Renal cortex interstitium (tissue), 11 donors: ENCODE measurements at regions not wholly inside any gene's neighbourhood (a gene's known extent, or its start where the extent isn't known, plus 50 kb on each side); places are given as distances from the start of the nearest gene placed in this dataset.
"Not testable (repeated sequence)": the region's sequence is repeated elsewhere in the genome, so short reads cannot be mapped to it uniquely, and the experiment has no call there.

Experiments used
- DNase-seq, 11 donors: peaks; one replicate each; pipeline ENCODE4 v3.0.0-alpha.2; 2013; ENCODE audit warnings: low read depth in 9 of 11, low spot score in 4 of 11; ENCODE audit errors: extremely low read depth in 1 of 11

DNA sequence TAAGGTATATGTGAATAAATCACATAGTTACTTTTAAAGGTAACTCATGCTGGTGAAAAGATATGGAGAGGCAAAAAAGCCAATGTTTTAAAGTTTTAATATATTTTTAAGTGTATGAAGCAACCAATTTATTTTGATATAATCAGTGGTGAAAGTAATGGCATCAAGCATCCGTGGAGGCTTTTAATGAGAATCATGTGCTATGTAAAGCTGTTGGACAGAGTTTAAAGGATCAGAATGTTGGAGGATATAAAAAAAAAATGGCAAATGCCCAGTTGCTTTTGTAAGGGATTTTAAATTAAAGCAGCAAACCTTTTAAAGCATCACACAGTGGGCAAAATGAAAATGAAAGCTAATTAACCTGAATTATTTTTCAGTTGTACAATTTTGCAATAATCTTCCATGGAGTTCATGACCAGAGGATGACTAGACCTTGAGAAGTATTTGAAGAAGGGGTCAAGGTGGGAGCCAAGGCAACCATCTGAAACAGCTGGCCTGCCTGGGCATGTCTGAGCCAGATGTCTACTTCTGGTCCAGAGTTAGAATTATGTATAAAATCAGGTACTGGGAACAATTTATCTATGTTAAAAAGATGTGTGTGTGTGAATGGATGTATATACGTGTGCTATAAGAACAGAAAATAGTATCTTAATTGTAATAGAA is 1007.9 kb downstream of the LTN1 start:
- not testable (repeated sequence) for DNase-seq

DNA sequence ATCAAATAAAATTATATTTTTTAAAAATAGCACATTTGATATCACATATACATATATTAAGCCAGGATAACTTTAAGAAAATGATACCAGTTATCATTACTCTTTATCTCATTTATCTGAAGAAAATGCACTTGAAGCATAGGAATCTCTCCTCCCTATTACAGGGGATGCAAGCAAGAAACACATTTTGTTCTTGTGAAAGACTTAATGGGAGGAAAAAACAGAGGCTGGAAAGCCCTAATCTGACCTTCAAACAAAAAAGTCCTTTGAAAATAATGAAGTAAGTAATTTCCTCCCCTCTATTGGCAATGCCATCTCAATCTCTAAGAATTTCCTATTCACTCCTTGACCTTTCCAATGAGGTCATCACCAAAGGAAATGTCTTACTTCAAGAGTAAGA is 1012.6 kb upstream of the ADAMTS5 start:
- DNase-seq = not testable (repeated sequence)

DNA sequence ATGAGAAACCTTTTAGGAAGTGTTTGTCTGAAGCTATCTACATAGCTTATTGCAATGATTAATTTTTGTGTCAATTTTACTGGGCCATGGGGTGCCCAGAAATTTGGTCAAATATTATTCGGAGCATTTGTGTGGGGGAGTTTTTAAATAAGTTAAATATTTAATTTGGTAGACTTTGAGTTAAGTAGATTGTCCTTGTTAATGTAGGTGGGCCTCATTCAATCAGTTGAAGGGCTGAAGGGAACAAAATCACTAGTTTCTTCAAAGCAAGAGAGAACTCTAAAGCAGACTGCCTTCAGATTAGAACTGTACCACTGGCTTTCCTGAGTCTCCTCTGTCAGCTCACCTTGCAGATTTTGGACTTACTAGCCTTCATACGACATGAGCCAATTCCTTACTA is 1008.6 kb upstream of the ADAMTS5 start:
- DNase-seq = no peak

DNA sequence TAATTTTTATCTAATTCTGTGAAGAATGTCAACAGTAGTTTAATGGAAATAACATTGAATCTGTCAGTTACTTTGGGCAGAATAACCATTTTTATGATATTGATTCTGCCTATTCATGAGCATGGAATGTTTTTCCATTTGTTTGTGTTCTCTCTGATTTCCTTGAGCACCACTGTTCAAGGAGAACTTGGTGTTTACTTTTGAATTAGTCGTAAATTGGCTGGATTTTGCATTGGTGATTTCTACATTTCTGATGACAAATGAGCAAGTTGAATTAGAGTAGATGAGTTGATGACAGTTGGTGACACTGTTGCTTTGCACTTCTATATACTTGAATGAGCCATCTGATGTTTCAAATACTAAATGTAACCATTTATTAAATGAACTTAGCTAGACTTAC is 1007.3 kb upstream of the ADAMTS5 start:
- DNase-seq = not testable (repeated sequence)

DNA sequence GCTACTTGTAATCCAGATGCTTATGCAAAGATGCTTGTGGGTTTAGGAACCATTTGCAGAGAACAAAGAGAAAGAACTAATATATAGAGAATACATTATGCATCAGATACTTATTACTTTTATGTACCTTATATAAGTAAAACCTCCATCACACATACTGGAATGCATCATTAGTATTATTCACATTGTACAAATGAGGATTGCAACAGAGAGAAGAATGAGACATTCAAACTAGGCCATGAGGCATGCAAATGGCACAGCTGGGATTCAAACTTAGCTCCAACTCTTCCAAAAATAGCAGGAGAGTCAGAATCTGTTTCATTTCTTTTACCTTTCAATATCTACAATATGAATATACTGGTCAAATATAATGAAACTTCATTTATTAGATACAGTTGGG is 1001.4 kb upstream of the ADAMTS5 start:
- not testable (repeated sequence) for DNase-seq

DNA sequence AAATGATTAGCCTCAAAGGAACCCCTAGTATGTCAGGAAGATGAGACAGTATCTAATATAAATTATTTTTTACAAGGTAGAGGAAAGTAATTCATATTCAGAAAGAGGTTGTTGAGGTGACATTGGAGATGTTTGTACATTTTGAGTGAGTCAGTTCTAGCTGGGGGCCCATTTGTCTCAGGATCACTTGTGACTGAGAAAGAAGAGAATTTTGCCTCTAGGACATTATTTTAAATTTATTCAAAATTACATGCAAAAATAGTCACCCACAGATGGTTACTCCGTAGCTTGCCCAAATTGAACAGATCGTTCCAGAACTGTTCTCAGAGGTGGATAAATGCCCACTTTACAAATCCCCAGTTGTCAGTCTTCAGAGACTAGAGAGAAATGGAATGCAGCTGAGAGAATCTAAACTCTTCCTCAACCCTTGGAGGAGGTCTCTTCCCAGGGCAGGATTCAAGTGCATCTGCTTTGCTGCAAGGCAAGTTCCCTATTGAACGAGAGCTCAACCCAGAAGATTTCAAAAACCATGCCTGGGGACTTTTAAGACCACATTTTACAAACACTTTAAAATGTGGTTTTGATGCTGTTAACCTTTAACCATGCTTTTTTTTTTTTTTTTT is 987.8 kb upstream of the ADAMTS5 start:
- peak in 1 of 11 donors; percentile 1 for DNase-seq

DNA sequence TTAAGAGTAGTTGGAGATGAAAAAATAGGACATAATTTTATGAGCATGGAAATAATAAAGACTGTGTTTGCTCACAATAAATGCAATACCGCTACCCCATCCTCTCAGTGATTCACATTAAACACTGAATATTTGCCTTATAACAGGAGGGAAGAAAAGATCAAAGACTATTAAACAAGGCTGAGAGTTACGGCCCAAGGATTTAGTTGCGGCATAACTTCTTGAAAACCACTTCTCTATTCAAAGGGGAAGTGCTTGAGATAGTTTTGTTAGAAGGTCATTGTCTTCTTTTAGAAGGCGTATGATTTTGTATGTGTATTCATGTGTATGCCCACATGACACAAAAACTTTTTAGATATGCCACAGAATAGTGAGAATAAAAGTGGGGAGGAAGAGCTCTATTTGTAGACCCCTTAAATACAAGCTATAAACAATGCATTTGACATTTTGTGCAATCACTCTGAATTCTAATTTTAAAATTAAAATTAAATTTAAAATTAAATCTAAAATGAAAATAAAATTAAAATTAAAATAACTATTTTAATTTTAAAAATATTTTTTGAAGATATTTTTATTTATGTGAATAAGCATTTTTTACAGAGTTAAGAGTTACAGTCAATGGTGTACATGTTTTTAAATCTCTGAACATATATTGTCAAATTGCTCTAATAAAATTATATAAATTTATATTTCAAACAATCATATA is 986.6 kb upstream of the ADAMTS5 start:
- no peak for DNase-seq

DNA sequence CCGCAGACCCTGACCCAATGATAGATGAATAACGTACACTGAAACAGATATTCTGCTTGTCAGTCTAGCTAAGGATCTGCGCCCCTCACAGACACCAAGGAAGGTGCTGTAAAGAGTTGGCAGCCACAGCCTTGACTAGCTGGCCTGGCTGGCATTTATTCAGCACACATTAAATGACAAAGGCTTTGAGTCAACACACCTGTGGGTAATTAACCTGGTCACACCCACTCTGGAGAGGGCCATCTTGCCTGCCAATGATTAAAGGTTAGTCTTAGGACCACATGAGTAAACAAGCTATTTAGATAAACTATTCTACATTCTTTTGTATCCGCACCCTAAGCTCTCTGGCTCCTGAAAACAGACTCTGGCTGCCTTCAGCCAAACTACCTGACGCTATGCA is 982.2 kb upstream of the ADAMTS5 start:
- DNase-seq = not testable (repeated sequence)

DNA sequence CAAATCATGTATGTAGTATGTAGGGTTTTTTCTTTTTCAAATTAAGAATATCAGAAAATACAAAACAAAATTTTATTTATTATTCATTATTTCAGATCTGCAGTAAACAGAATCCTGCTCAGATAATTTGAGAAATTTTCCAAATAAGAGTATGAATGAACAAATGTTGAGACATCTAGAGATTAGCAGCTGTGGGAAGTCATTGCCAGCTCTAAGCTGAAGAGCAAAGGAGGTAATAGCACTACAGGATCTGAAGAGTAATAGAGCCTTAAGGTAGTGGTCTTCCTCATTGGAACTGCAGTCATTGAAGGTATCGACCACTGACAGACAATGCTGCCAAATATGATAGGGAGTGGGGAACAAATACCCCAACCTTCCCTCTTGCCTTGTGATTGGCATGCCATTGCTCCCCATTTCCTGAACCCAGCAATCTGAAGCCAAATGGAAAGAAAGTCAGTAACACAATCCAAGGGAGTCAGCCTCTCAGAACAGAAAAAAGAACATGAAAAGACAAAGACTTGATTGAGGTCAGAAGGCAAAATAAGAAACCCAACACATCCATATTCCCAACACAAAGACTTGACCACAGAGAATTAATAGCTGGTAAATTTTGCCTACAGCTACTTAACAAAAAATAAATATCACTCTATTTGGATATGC is 963.4 kb upstream of the ADAMTS5 start:
- DNase-seq = not testable (repeated sequence)

DNA sequence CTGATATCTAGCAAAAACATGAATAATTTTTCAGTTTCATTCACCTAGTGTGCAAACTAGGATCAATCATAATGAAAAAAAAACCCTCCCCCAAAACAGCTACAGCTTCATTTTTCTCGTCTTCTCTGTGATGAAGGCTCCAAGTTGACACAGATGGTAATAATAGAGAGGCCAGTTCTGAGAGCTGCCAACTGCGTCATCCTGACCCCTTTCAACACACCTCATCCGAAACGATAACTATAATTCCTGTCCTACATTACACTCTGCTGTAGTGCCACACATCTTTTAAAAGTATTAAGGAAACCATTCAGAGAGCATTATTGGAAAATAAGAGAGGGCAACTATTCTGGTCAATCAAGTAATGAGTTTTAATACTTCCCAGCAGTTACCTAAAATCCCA is 962.3 kb upstream of the ADAMTS5 start:
- DNase-seq = not testable (repeated sequence)

DNA sequence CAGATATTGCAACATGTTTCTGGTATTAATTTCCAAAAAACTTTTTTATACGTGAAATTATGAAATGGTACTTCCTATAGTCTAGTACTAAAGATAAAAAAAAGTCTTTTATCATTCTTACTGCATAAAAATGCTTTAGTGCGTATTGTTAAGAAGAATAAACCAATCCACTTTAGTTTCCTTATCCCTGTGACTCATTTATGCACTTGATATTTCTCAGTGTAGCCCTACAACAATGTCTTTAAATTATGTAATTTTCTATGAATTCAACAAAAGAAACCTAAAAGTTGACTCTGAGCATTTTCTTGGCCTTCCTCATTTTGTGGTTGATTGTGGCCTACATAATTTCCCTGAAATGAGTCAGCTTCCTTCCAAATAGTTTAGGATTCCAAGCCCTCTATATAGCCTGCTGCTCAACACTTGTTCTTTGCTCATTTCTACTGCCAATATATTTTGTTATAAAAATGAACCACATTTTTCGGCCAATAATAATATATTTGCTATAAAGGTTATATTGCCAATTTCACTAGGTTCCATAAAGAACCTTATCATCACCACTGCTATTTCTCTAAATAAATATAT is 961.7 kb upstream of the ADAMTS5 start:
- DNase-seq = not testable (repeated sequence)

DNA sequence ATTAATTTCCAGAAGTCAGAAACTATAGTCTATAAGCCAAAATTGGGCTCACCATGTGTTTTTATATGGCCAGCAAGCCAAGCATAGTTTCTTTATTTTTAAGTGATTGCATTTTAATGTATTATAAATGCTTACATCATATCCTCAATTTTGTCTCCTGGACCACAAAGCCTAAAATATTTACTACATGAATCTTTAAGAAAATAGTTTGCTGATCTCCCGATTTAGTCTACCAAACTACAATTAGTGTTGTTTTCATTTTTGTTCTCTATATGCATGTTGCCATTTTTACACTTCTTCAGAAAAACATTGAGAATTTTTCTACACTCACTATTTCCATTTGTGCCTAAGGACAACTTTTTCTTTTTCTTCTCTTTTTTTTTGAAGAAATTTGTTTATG is 954.5 kb upstream of the ADAMTS5 start:
- not testable (repeated sequence) for DNase-seq

DNA sequence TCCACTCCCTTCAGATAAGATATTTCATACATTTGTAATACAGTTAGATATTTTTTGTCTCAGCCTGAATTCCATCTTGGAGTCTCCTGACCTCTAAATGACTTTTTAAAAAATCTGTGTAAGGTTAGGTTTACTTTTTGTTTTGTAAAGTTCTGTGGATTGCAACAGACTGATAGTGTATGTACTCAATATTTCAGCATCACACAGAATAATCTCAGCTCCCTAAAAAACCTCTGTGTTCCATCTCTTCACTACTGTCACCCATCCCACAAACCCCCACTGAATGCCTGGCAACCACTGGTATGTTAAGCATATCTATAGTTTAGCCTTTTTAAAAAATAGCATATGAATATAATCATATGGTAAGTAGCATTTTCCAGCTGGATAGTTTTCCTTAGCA is 951.1 kb upstream of the ADAMTS5 start:
- not testable (repeated sequence) for DNase-seq

DNA sequence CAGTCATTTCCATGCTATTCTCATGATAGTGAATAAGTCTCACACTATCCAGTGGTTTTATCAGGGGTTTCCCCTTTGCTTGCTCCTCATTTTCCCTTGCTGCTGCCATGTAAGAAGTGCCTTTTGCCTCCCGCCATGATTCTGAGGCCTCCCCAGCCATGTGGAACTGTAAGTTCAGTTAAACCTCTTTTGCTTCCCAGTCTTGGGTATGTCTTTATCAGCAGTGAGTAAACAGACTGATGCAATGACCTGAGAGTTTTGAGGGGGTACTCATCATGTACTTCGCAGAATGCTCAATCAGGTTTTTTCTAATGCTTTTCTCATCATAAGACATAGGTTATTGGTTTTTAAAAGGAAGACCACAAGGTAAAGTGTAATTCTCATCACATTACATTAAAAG is 949.4 kb upstream of the ADAMTS5 start:
- not testable (repeated sequence) for DNase-seq

DNA sequence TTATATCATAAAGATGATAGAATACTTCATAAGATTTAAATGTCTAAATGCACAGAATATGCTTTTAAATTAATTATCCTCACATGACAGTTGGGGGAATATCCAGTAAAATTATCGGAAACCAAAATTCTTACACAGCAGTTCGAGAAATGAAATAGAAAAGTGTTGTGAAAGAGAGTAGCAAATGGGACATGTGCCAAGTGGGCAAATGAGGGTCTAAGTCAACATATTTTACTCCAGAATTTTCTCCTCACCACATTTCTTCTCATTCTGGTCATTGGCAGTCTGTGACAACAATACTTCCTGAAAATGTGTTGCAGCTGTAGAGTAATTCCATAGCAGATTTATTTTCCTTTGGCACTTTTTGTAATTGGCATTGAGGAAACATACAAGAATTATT is 945.2 kb upstream of the ADAMTS5 start:
- DNase-seq = not testable (repeated sequence)

DNA sequence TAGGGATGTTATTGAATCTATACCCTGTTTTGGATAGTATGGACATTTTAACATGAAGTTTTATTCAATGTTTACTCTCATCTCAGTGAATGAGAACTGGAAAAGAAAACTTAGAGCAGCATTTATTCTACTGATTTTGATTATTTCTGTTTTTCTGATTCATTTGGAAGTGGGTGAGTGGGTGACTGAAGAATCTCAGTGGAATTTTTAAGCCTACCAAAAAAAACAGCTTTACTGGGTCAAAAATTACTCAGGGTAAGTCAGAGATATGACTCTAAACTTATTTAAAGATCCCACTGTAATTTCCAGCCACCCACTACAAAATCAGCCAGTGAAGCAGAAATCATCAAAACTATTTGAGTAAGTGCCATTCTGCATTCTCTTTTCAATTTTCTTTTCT is 942.6 kb upstream of the ADAMTS5 start:
- DNase-seq = not testable (repeated sequence)

DNA sequence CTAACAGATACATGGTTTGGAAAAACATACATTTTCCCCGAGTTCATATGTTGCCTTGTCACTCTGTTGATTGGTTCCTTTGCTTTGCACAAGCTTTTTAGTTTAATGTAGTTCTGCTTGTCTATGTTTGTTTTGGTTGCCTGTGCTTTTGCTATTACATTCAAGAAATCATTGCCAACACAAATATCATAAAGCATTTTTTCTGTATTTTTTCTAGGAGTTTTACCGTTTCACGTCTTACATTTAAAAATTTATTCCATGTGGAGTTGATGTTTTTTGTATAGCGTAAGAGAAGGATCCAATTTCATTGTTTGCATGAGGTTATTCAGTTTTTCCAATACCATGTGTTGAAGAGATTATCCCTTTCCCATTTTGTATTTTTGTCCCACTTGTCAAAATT is 941.9 kb upstream of the ADAMTS5 start:
- DNase-seq = not testable (repeated sequence)

DNA sequence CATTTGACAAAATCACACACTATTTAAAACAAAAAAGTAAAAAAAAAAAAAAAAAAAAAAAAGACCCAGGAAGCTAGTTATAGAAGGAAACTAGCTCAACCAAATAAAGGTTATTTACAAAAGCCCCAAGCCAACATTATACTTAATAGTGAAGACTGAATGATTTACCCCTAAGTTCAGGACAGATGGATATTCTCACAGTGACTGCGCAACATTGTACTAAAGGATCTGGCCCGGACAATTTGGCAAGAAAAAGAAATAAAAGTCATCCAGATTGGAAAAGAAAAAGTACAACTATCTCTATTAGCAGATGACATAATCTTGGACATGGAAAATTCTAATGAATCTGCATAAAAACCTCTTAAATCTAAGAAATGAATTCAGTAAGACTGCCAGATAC is 936.0 kb upstream of the ADAMTS5 start:
- peak in 4 of 11 donors; percentile 9 to 15 (median 11) for DNase-seq

DNA sequence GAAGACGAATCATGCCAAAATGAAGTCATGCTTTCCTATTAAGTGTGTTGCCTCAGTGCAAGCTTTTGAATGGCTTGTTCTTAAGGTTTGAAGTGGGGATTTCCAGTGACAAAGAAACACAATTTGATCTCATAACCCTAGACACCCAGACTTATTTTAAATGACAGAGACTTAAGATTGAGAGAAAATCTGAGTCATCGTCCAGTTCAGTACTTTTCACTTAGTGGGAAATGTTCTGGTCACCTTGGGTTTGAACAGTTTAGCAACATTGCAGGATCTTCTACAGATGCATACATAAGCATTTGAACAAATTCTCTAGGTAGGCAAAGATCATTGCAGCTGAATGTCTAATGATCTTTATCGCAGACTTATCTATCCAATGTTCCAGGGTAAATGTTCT is 926.7 kb upstream of the ADAMTS5 start:
- DNase-seq = not testable (repeated sequence)
